ENCODE measurements at regions not wholly inside any gene's neighbourhood (a gene's known extent, or its start where the extent isn't known, plus 50 kb on each side); places are given as distances from the start of the nearest gene placed in this dataset.

DNA sequence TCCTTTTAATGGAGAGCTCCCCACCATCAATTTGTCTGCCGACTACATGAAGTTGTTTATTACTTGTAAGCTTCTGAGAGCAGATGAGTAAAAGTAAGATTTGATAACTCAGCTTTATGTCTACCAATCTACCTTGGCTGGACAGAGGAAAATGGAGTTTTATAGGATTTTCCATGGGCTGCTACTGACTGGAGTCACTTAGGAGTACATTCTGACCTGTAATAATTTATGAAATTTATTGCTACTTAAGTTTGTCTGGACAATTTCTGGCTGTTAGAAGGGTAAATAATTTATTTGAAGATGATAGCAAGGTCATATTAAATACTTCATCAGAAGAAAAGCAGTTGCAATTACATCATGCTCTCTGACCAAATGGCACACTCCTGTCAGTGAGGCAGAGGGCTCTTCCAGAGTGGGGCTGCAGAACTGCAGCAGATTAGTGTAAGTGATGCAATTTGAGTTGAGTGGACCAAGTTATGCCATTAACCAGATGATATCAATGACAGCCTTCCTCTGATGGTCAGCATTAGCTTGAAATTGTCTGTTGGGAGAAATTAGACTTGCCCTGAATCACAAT is 736.7 kb upstream of the PTBP2 start:
- no peak for ATAC-seq (ENCODE audit: poor library complexity)
- no peak for DNase-seq
- intact Hi-C loops (cut with DNase I) = no loop called here

DNA sequence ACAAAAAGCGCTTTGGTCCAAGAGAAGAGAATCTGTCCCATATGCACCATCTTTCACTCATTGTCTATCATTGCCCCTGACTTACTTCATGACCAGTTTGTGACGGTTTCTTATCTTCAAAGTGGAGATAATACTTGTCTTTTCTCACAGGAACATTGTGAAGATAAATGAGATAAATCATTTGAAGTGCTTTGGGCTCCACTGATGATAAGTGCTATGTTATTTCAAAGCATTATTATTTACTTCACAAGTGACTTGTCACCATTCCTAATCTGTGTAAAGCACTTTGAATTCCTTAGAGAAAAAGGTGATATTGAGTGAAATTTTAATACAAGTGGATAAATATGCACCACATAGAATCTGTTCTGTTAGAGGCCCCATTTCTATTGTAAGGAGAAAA is 731.6 kb upstream of the PTBP2 start:
- ATAC-seq (ENCODE audit: poor library complexity) (no peak), DNase-seq (no peak)
- intact Hi-C loops (cut with DNase I) = no loop called here

DNA sequence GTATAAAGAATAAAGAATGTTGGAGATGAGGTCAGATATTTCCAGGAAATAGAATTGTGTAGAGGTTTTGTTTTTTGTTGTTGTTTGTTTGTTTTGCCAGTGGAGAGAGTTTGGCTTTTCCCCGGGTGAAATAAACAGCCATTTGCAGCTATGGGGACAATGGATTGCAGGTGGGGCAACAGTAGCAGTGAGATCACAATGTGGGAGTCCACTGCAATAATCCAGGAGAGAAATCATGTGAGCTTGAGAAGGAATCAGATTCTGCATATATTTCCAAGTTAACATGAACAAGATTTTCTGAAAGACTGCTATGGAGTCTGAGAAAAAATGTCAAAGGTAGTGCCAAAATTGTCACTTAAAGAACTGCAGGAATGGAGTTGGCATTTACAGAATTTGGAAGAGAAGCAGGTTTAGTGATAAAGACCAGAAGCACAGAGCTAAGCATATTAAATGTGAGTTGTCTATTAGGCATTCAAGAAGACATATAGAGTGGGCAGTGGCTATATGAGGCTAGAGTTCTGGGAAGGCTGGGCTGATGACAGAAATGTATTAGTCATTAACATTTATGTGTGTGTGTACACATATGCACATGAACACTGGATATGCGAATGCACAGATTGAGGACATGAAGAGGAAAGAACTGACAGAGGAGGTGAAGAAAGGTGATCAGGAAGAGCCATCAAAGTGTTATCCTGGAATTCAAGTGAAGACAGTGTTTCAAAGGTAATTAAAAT is 729.6 kb upstream of the PTBP2 start:
- intact Hi-C loops (cut with DNase I) = no loop called here
- DNase-seq (no peak), ATAC-seq (ENCODE audit: poor library complexity) (no peak)

DNA sequence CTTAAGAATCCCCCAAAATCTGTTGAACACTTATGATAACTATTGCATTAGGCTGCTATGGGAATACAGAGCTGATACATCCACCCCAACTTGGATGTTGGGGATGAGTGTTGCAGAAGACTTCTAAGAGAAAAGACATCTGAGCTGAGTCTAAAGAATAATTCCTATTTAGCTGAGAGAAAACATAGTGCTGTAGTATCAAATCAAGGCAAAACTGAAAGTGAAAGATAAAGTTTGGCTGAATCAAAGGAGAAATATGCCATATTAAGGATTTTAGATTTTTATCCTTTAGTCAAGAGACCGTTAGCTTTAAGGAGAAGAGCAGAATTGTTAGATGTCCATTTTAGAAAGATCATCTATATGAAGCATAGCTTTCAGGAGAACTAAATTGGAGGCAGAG is 726.9 kb upstream of the PTBP2 start:
- ATAC-seq (ENCODE audit: poor library complexity) (no peak), DNase-seq (no peak)
- intact Hi-C loops (cut with DNase I) = no loop called here

DNA sequence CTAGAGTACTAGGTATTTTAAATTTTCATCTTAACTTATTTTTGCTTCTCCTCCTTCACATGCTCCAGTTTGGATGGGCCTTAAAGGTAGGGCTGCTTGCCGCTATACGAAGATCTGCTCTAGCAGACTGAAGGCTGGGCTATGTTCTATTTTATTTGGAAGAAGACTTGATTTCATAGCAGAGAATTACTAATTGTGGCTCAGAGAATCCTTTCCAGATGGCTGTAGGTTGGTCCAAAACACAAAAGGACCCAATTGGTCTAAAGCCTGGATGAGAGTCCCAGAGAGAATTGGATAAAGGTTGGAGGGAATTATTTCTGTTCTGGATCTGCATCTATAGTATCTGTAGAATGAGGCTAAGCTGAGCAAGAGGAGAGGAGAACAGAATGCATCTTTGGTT is 719.4 kb upstream of the PTBP2 start:
- no peak for ATAC-seq (ENCODE audit: poor library complexity)
- DNase-seq = no peak
- intact Hi-C loops (cut with DNase I) = no loop called here

DNA sequence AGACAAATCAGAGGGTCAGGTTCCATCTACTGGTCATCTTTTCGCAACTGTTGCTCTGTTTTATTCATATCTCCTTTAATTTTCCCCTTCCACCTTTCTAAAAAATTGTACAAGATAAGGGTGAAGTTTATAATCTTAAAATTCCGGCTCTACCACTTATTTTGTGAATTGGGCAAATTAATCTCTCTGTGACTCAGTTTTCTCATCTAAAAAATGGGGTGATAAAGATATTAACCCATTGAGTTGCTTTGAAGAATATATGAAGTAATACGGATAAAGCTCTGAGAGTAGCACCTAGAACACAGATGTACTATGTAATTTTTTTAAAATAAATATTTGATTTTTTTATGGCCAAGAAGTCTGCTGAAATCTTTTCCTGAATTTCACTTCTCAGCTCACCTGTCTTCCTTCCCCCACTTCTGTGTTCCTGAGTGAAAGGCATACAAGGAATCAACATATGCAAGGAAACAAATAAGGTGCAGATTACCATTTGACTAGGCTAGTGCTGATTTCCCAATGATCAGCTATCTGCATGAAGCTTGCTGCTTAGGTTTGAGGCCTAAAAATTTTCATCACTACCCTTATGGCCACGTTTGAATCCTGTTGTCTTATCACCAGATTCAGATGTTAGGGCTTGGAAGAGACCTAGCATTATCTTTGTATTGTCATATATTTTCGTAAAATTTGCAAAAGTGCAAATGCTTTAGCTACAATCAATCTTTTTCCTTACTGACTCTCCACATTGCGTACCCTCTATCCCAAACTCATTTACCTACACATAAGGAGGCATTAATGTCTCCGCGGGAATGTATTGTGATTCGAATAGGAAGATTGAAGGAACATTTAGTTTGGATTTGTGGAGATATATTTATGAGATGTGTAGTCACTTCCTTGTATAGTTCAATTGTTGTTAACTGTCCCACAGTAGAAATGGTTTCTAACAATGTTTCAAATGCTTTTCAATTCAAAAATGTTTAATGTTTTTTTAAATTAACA is 718.3 kb upstream of the PTBP2 start:
- DNase-seq (no peak), ATAC-seq (ENCODE audit: poor library complexity) (no peak)
- intact Hi-C loops (cut with DNase I) = no loop called here

DNA sequence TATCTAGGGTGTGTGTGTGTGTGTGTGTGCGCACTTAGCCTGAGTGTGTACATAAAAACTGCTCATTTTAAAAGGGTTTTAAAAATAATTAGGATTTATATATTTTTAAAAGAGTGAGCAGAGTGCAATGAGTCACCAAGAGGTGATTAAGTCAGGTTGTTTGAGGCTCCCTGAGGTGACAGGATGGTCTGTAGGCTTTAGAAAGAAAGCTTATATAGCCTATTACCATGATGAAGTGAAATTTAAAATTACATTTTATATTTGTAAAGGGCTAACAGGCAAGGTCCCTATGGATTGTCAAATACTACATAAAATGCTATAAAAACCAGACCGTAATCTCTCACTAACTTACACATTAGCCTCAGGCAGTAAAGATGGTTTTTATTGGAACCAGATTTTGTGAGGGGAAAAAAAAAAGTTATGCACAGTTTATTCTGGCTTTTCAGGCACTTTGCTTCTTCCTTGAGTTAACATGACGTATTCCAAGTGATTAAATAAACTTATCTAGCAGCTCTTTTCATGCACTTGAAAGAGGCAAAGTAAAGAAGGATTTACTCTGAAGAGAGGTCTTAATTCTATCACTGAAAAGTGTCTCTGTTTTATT is 711.7 kb upstream of the PTBP2 start:
- ATAC-seq (ENCODE audit: poor library complexity) (no peak), DNase-seq (no peak)
- intact Hi-C loops (cut with DNase I) = no loop called here

DNA sequence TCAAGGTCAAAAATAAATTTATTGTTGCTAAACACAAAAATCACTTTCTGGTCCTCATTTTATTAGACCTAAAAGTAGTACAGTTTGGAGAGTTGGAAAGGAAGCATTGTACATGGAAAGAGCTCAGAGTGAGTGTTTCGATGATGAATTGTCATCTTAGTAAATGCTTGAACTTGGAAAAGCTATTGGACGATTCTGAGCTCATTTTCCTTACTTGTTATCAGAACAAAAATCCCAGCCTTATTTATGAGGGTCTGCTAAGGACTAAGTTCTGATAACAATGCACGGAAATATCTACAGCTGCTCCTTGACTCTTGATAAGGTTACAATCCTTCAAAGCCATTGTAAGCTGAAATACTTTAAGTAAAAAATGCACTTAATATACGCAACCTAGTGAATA is 710.0 kb upstream of the PTBP2 start:
- ATAC-seq (ENCODE audit: poor library complexity) = no peak
- intact Hi-C loops (cut with DNase I) = no loop called here
- DNase-seq = no peak

DNA sequence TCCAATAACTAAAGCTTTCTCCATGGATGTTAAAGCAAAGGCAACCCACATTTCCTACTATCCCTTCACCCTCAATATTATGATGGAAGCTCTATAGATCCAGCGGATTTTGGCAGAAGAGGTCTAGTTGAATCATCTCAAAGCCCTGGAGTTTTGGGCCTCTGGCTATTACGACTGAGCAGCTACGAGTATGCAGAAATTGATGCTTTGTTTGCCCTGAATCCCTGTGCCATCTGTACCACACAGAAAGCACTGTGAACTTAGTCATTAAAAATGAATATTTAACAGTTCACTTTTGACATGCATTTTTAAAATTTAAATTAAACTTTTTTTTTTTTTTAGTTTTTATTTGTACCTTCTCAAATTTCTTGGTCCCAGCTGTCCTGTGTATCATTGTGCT is 705.4 kb upstream of the PTBP2 start:
- ATAC-seq (ENCODE audit: poor library complexity) (no peak), DNase-seq (no peak)
- intact Hi-C loops (cut with DNase I) = no loop called here

DNA sequence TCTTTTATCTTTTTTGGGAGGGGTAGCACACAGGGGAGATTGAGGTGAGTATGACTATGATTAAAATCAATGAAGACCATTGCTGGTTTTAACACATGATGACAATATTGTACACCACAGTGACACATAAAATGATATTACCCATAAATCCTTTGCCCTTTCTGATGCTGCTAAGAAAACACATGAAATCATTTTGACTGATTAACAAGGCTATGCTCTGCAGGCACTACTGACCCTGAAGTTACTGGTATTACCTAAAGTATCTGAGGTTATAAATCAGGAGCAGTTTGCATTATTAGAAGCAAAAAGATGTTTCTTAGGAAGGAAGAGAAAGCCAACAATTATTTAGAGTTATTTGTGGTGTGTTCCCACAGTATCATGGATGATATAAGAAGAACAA is 701.2 kb upstream of the PTBP2 start:
- ATAC-seq (ENCODE audit: poor library complexity) = no peak
- DNase-seq = no peak
- intact Hi-C loops (cut with DNase I) = no loop called here

DNA sequence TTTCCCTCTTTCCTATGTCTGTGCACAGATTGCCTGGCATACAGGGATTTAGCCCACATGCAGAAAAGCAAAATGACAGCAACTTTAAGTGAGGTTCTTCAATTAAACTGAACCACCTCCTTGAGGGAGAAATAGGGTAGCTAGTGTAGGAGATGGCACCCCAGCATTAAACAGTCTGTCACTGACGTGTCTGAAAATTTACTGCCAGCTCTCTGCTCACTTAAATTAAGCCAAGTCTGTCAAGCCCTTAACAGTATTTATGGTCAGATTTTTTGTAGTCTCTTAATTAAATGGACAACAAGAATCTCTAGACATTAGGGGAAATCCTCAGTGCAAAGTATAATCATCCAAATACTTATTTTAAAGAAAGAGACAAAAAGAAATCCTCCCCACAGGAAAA is 696.5 kb upstream of the PTBP2 start:
- no peak for ATAC-seq (ENCODE audit: poor library complexity)
- intact Hi-C loops (cut with DNase I) = no loop called here
- no peak for DNase-seq

DNA sequence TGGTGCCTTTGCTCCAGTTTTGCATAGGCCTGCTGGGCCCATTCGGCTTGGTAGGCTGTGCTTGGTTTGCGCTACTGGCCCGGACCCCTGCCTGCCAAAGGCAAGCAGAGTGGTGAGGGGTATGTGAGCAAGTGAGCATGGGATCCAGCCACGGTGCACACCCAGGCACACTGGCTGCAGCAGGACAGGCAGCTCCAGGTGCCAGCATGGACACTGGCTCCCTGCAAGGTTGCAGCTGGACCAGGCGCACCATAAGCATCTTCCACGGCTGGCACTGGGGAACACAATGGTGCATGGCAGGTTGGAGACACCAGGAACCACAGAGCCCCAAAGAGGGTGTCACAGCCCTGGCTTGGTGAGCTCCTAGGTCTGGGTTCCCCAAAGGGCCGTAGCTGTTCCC is 693.5 kb upstream of the PTBP2 start:
- no peak for ATAC-seq (ENCODE audit: poor library complexity)
- no peak for DNase-seq
- intact Hi-C loops (cut with DNase I) = no loop called here

DNA sequence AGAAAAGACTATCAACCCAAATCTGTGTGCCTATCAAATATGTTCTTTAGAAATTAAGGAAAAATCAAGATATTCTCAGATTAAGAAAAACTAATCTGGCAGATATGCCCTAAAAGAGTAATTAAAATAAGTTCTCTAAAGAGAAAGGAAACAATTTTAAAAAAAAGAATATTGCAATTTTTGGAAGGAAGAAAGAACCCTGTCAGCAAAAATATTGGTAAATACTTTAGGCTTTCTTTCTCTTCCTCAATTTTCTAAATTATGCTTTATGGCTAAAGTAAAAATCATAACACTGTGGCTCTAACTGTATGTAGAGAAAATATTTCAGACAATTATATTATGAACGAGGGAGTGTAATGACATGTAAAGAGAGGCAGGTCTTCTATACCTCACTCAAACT is 691.3 kb upstream of the PTBP2 start:
- intact Hi-C loops (cut with DNase I) = no loop called here
- no peak for ATAC-seq (ENCODE audit: poor library complexity)
- no peak for DNase-seq

DNA sequence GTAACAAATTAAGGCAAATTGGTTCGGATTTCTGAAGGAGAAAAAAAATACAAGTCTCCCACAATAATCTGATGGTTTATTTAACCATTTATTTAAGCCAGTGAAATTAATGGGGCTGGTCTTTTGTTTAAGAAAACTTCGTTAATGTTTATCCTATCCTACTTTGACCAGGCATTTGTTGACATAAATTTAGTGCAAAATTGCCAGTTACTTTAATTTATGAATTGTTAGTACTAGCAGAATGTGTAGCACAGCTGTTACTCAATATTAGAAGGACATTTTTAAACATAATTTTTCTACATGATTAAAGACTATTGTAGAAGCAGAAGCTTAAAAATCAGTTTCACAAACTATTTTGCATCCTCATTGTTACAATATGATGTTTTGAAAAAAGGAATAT is 687.6 kb upstream of the PTBP2 start:
- DNase-seq (no peak), ATAC-seq (ENCODE audit: poor library complexity) (no peak)
- intact Hi-C loops (cut with DNase I) = no loop called here

DNA sequence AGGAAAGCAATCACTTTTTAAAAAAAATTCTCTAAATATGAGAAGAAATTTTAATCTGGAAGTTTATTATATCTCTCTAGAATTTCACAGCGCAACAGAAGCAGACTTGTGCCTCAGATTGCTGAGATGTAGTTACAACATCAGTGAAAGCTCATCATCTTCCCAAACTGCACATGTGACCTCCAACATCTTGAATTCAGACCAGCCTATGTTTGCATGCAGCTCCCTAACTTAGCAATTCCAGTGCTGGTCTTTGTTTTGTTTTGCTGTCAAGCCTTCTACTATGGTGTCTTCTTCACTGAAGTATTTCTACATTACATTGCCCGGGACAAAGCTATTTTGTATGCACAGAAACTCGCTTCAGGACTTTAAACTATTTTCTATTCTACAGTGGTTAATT is 684.8 kb upstream of the PTBP2 start:
- ATAC-seq (ENCODE audit: poor library complexity) (no peak), DNase-seq (no peak)
- intact Hi-C loops (cut with DNase I) = no loop called here

DNA sequence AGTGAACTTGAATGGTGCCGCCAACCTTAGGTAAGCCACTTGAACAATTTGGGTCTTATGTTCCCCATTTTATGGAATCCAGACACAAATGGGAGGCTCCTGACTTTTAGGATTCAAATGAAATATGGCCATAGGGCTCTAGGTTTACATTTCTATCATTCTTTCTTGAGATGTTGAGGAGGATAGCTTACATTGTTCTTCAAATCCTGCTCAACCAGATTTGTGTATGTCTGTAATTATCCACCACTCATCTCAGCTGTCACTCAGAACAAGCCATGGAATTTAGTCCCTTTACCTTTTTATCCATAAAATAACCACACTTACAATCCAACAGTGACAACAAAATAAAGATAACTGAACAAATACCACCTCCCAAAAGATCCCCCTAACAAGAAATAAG is 682.9 kb upstream of the PTBP2 start:
- intact Hi-C loops (cut with DNase I) = no loop called here
- no peak for ATAC-seq (ENCODE audit: poor library complexity)
- DNase-seq = no peak

DNA sequence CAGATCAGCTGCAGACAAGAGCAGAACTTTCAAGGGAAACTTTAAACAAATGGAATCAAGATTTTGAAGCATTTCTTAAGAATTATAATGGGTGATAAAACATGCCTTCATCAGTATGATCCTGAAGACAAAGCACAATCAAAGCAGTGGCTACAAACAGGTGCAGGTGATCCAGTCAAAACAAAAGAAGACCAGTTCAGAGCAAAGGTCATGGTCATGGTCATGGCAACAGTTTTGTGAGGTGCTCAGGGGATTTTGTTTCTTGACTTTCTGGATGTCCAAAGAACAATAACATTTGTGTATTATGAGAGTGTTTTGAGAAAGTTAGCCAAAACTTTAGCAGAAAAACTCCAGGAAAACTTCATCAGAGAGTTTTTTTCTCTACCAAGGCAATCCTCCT is 681.7 kb upstream of the PTBP2 start:
- DNase-seq = no peak
- intact Hi-C loops (cut with DNase I) = no loop called here
- no peak for ATAC-seq (ENCODE audit: poor library complexity)

DNA sequence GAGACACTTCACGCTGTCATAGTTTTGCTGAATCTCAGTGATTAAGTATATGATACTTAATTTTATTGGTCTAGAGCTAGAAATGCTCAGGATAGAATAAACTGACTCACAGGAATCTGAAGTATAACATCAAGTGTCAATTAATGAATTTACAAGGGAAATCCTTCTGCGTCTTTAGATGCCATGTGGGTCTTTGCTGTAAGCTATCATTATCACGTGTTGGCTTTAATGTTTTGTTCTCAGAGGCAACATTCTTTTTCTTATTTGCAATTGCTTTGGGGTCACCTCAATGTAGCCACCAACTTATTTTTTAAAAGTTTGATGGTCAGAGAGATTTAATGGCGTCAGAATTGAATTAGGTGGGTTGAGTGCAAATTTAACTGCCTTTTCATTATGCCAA is 680.1 kb upstream of the PTBP2 start:
- ATAC-seq (ENCODE audit: poor library complexity) = no peak
- DNase-seq = no peak
- intact Hi-C loops (cut with DNase I) = no loop called here

DNA sequence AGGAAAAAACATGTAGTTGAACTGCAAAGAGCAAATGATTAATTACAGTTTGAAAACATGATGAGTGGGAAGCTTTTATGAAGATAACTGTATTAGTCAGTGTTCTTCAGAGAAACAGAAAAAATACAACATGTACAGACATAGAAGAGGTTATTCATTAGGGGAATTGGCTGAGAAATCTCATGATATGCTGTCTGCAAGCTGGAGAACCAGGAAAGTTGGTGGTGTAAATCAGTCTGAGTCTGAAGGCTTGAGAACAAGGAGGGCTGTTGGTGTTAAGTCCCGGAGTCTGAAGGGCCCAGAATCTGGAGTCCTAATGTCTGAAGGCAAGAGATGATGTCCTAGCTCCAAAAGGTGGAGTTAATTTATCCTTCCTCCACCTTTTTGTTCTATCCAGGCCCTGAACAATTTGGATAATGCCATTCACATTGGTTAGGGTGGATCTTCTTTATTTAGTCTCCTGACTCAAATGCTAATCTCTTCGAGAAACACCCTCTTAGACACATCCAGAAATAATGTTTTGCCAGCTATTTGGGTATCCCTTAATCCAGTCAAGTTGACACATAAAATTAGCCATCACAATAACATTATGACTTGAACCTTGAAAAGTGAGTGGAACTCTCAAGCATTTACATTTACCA is 672.9 kb upstream of the PTBP2 start:
- DNase-seq = no peak
- no peak for ATAC-seq (ENCODE audit: poor library complexity)
- intact Hi-C loops (cut with DNase I) = no loop called here
